Vagina (tissue), 2 donors: ENCODE measurements at regions not wholly inside any gene's neighbourhood (a gene's known extent, or its start where the extent isn't known, plus 50 kb on each side); places are given as distances from the start of the nearest gene placed in this dataset.

Source experiments
- POLR2A ChIP-seq, 2 donors: fragments of 450-650 bp; IDR thresholded peaks; one replicate each; pipeline ENCODE4 v1.6.1; 2017; ENCODE audit warnings: antibody characterized with exemption in 2 of 2, mild to moderate bottlenecking in 2 of 2, moderate library complexity in 2 of 2
- TF ChIP-seq, protein P1 (sequence below), 3 experiments: fragments of 450-650 bp in 2 of 3; fragments of 200-600 bp in 1 of 3; sonication (generic) in 1 of 3; IDR thresholded peaks; one replicate each; pipeline ENCODE4 v1.5.1; 2017 to 2019; ENCODE audit warnings: antibody characterized with exemption in 3 of 3, mild to moderate bottlenecking in 2 of 3, moderate library complexity in 2 of 3

DNA sequence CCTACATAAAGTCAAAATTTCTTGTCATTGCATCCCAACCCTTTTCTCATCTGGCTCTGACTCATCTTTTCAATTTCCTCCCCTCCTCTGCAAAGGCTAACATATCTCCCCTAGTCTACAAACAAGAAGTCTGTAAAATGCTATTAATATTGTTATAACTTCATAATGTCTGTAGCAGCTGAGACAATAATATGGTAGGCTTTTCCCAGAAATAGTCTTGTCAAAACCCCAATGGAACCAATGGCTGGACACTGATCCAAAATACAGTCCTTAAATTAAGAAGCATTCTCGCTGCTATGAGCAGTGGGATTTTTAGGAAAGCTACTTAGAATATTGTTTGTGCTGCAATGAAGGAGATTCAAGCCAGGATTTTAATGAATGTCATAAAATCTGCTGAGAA lies 131.4 kb downstream of the KLHL28 start:
- TF ChIP-seq, protein P1, sequence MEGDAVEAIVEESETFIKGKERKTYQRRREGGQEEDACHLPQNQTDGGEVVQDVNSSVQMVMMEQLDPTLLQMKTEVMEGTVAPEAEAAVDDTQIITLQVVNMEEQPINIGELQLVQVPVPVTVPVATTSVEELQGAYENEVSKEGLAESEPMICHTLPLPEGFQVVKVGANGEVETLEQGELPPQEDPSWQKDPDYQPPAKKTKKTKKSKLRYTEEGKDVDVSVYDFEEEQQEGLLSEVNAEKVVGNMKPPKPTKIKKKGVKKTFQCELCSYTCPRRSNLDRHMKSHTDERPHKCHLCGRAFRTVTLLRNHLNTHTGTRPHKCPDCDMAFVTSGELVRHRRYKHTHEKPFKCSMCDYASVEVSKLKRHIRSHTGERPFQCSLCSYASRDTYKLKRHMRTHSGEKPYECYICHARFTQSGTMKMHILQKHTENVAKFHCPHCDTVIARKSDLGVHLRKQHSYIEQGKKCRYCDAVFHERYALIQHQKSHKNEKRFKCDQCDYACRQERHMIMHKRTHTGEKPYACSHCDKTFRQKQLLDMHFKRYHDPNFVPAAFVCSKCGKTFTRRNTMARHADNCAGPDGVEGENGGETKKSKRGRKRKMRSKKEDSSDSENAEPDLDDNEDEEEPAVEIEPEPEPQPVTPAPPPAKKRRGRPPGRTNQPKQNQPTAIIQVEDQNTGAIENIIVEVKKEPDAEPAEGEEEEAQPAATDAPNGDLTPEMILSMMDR (IDR thresholded peaks at IDR 0.05): no peak
- no peak for TF ChIP-seq POLR2A (IDR thresholded peaks at IDR 0.05)
